ENCODE measurements at regions not wholly inside any gene's neighbourhood (a gene's known extent, or its start where the extent isn't known, plus 50 kb on each side); places are given as distances from the start of the nearest gene placed in this dataset.

GRCh38 chr1:177796561-177796960 lies 173.3 kb downstream of the SEC16B start:
- no peak for TF ChIP-seq YY1 (IDR thresholded peaks at IDR 0.05; ENCODE audit: low read depth)
- TF ChIP-seq TAF1 (IDR thresholded peaks at IDR 0.05; ENCODE audit: low read depth) = no peak
- TF ChIP-seq CEBPB (IDR thresholded peaks at IDR 0.05) = no peak
- TF ChIP-seq CREB1 (IDR thresholded peaks at IDR 0.05; ENCODE audit: low read depth) = no peak
- TF ChIP-seq MAX (IDR thresholded peaks at IDR 0.05) = no peak
- no peak for TF ChIP-seq REST (IDR thresholded peaks at IDR 0.05; ENCODE audit: low read depth)
- TF ChIP-seq TEAD4 (IDR thresholded peaks at IDR 0.05) = no peak
- no peak for TF ChIP-seq ZBTB7A (IDR thresholded peaks at IDR 0.05; ENCODE audit: low read depth)
